ENCODE measurements at regions not wholly inside any gene's neighbourhood (a gene's known extent, or its start where the extent isn't known, plus 50 kb on each side); places are given as distances from the start of the nearest gene placed in this dataset.

DNA sequence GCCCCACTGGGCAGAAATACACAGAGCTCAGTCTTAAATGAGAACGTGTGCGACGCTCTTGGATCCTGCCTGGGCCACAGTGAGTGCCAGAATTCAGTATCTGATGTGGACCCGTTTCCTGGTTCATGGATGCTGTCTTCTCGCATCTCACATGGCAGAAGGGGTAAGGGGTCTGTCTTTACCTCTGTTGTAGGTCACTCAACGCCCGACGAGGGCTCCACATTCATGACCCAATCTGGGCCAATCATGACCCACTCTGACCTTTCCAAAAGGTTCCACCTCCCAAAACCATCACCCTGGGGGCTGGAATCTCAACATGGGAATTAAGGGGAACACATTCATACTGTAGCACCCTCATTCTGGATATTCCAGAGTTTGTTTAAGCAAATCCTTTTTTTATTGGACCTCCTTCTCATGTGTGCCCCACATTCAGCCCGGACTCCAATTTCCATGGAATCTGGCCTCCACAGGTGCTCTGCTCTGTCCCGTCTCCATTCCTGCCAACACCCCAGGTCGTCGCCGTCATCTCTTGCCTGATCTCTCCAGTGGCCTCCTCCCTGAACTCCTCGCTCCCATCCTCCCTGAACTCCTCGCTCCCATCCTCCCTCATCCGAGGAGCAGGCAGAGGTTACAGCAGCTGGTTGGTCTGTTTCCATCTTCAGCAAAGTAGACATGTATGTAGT is 78.9 kb upstream of the OTOS start:
- Histone ChIP-seq H3K36me3 (no peaks in the 10 kb centered on the region), H3K4me1 (peaks cover 0 to 3% of the 10 kb centered on the region in 2 donors), H3K9me3 (no peaks in the 10 kb centered on the region), H3K4me3 (replicated peaks in 1 of 3) (no peak overlapping the region), H3K27ac (no peak overlapping the region), H3K27me3 (no peaks in the 10 kb centered on the region)
- intact Hi-C loops (cut with DNase I): no loop called here
- no peak for TF ChIP-seq CTCF (IDR thresholded peaks at IDR 0.05)
- TF ChIP-seq POLR2A (IDR thresholded peaks at IDR 0.05): no peak
- WGBS, 2 donors: 85 to 87% methylated on average over 16 of the region's 16 CpGs
- no peak for DNase-seq

DNA sequence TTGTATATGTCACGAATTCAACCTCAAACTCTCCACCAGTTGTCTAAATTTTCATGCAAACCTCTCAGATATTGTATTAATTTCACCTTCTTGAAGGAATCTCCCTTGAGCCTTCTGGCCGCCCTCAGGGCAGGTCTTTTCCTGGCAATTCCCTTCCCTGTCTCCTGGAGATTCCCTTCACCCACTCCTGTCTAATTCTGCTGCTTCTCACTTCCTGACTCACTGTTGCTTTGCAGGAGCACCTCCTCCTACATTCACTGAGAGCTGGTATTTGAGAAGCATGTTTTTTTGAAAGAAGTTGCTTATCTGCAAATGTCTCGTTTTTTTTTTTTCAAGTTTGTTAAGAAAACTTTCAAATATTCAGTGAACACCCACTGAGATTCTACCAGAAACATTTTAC is 79.9 kb upstream of the OTOS start:
- no peaks in the 10 kb centered on the region for H3K36me3 ChIP-seq
- WGBS, 2 donors: 51% methylated on average over 3 of the region's 3 CpGs
- no peaks in the 10 kb centered on the region for H3K27me3 ChIP-seq
- DNase-seq: no peak
- H3K4me1 ChIP-seq: peaks cover 0 to 3% of the 10 kb centered on the region in 2 donors
- H3K4me3 ChIP-seq (replicated peaks in 1 of 3): no peak overlapping the region
- no peak overlapping the region for H3K27ac ChIP-seq
- TF ChIP-seq CTCF (IDR thresholded peaks at IDR 0.05): no peak
- intact Hi-C loops (cut with DNase I): no loop called here
- H3K9me3 ChIP-seq: no peaks in the 10 kb centered on the region

GRCh38 chr2:240223631-240224030 is 83.2 kb upstream of the OTOS start:
- Histone ChIP-seq H3K27ac (no peak overlapping the region), H3K9me3 (no peaks in the 10 kb centered on the region), H3K36me3 (no peaks in the 10 kb centered on the region), H3K27me3 (no peaks in the 10 kb centered on the region), H3K4me3 (replicated peaks in 1 of 3) (no peak overlapping the region), H3K4me1 (peaks cover 0 to 3% of the 10 kb centered on the region in 2 donors)
- TF ChIP-seq POLR2A (IDR thresholded peaks at IDR 0.05) (no peak), CTCF (IDR thresholded peaks at IDR 0.05) (no peak)
- intact Hi-C loops (cut with DNase I): no loop called here
- WGBS, 2 donors: 81% methylated on average over 7 of the region's 7 CpGs
- no peak for DNase-seq

- Histone ChIP-seq H3K4me3 (replicated peaks in 1 of 3) (no peak overlapping the region), H3K36me3 (no peaks in the 10 kb centered on the region), H3K4me1 (peaks cover 0 to 3% of the 10 kb centered on the region in 2 donors), H3K27me3 (no peaks in the 10 kb centered on the region), H3K27ac (no peak overlapping the region), H3K9me3 (no peaks in the 10 kb centered on the region)
- TF ChIP-seq CTCF (IDR thresholded peaks at IDR 0.05) (no peak), POLR2A (IDR thresholded peaks at IDR 0.05) (no peak)
- DNase-seq: no peak
- WGBS, 2 donors: 60 to 69% methylated on average over 5 of the region's 5 CpGs
- intact Hi-C loops (cut with DNase I): no loop called here
These were observed 84.2 kb upstream of the OTOS start for GRCh38 chr2:240224676-240225075.

GRCh38 chr2:240225131-240225530 is 84.7 kb upstream of the OTOS start:
- Histone ChIP-seq H3K4me3 (replicated peaks in 1 of 3) (no peak overlapping the region), H3K36me3 (no peaks in the 10 kb centered on the region), H3K27me3 (no peaks in the 10 kb centered on the region), H3K9me3 (no peaks in the 10 kb centered on the region), H3K4me1 (peaks cover 0 to 3% of the 10 kb centered on the region in 2 donors), H3K27ac (no peak overlapping the region)
- intact Hi-C loops (cut with DNase I): no loop called here
- 60 to 74% methylated on average over 3 to 4 of the region's 4 CpGs for WGBS, 2 donors
- TF ChIP-seq CTCF (IDR thresholded peaks at IDR 0.05) (no peak), POLR2A (IDR thresholded peaks at IDR 0.05) (no peak)
- DNase-seq: no peak
